ENCODE measurements at regions not wholly inside any gene's neighbourhood (a gene's known extent, or its start where the extent isn't known, plus 50 kb on each side); places are given as distances from the start of the nearest gene placed in this dataset.

GRCh38 chr3:194797555-194798250, 112.0 kb downstream of the FAM43A start:
- Histone ChIP-seq H3K4me3 (no peak overlapping the region), H3K4me1 (ENCODE audit: control insufficient read depth in 1 of 2, low read depth in 2 of 2) (no peaks in the 10 kb centered on the region), H3K9me3 (peaks cover 9% of the 10 kb centered on the region), H3K27ac (no peak overlapping the region), H3K36me3 (no peaks in the 10 kb centered on the region), H3K27me3 (replicated peaks; ENCODE audit: insufficient read depth) (no peaks in the 10 kb centered on the region)
- DNase-seq (ENCODE audit: low spot score), result no peak
- TF ChIP-seq CTCF (IDR thresholded peaks at IDR 0.05), result no peak
- ATAC-seq (ENCODE audit: insufficient number of reproducible peaks, low FRiP score, low read depth), result no peak

- H3K27ac ChIP-seq, result no peak overlapping the region
- H3K36me3 ChIP-seq, result no peaks in the 10 kb centered on the region
- no peak for ATAC-seq (ENCODE audit: insufficient number of reproducible peaks, low FRiP score, low read depth)
- no peak overlapping the region for H3K4me3 ChIP-seq
- DNase-seq (ENCODE audit: low spot score), result no peak
- no peaks in the 10 kb centered on the region for H3K4me1 ChIP-seq (ENCODE audit: control insufficient read depth in 1 of 2, low read depth in 2 of 2)
- TF ChIP-seq CTCF (IDR thresholded peaks at IDR 0.05), result no peak
- H3K9me3 ChIP-seq, result peaks cover 9% of the 10 kb centered on the region
- H3K27me3 ChIP-seq (replicated peaks; ENCODE audit: insufficient read depth), result no peaks in the 10 kb centered on the region
These were observed 112.8 kb downstream of the FAM43A start for GRCh38 chr3:194798486-194798885.

GRCh38 chr3:194800002-194800401, 114.3 kb downstream of the FAM43A start:
- ATAC-seq (ENCODE audit: insufficient number of reproducible peaks, low FRiP score, low read depth), result no peak
- H3K27ac ChIP-seq, result no peak overlapping the region
- DNase-seq (ENCODE audit: low spot score), result no peak

GRCh38 chr3:194801461-194802432, 116.1 kb downstream of the FAM43A start:
- no peak overlapping the region for H3K27ac ChIP-seq
- no peak for DNase-seq (ENCODE audit: low spot score)
- TF ChIP-seq CTCF (IDR thresholded peaks at IDR 0.05), result no peak

More at GRCh38 chr3:194800002-194800401, 114.3 kb downstream of the FAM43A start:
- Histone ChIP-seq H3K4me3 (no peak overlapping the region), H3K4me1 (ENCODE audit: control insufficient read depth in 1 of 2, low read depth in 2 of 2) (no peaks in the 10 kb centered on the region), H3K36me3 (no peaks in the 10 kb centered on the region), H3K27me3 (replicated peaks; ENCODE audit: insufficient read depth) (no peaks in the 10 kb centered on the region), H3K9me3 (peaks cover 9% of the 10 kb centered on the region)
- no peak for TF ChIP-seq CTCF (IDR thresholded peaks at IDR 0.05)

GRCh38 chr3:194804796-194805195, 119.1 kb downstream of the FAM43A start:
- DNase-seq (ENCODE audit: low spot score) (no peak), ATAC-seq (ENCODE audit: insufficient number of reproducible peaks, low FRiP score, low read depth) (no peak)
- no peaks in the 10 kb centered on the region for H3K9me3 ChIP-seq
- H3K4me1 ChIP-seq (ENCODE audit: control insufficient read depth in 1 of 2, low read depth in 2 of 2), result no peaks in the 10 kb centered on the region
- no peak for TF ChIP-seq CTCF (IDR thresholded peaks at IDR 0.05)
- H3K4me3 ChIP-seq, result no peak overlapping the region
- no peaks in the 10 kb centered on the region for H3K27me3 ChIP-seq (replicated peaks; ENCODE audit: insufficient read depth)
- H3K36me3 ChIP-seq, result no peaks in the 10 kb centered on the region
- H3K27ac ChIP-seq, result no peak overlapping the region

More at GRCh38 chr3:194801461-194802432, 116.1 kb downstream of the FAM43A start:
- no peaks in the 10 kb centered on the region for H3K9me3 ChIP-seq
- H3K4me1 ChIP-seq (ENCODE audit: control insufficient read depth in 1 of 2, low read depth in 2 of 2), result no peaks in the 10 kb centered on the region
- H3K36me3 ChIP-seq, result no peaks in the 10 kb centered on the region
- H3K4me3 ChIP-seq, result no peak overlapping the region
- no peaks in the 10 kb centered on the region for H3K27me3 ChIP-seq (replicated peaks; ENCODE audit: insufficient read depth)
- ATAC-seq (ENCODE audit: insufficient number of reproducible peaks, low FRiP score, low read depth), result no peak

Measured in thoracic aorta (tissue), 2 donors.